ENCODE measurements at regions not wholly inside any gene's neighbourhood (a gene's known extent, or its start where the extent isn't known, plus 50 kb on each side); places are given as distances from the start of the nearest gene placed in this dataset.

- TF ChIP-seq TAF1 (IDR thresholded peaks at IDR 0.05; ENCODE audit: low read depth, low read length) (no peak), POLR2A (IDR thresholded peaks at IDR 0.05; ENCODE audit: low read depth, low read length) (no peak), SPI1 (IDR thresholded peaks at IDR 0.05; ENCODE audit: low read depth, low read length) (no peak), POU2F2 (IDR thresholded peaks at IDR 0.05; ENCODE audit: low read depth, low read length) (no peak), POLR2AphosphoS5 (IDR thresholded peaks at IDR 0.05; ENCODE audit: low read depth, low read length) (no peak), PAX5 (IDR thresholded peaks at IDR 0.05; ENCODE audit: insufficient read depth, low read length, severe bottlenecking) (no peak)
Observed at GRCh38 chr13:103731959-103732358, 665.7 kb upstream of the SLC10A2 start.

All from GM12891 (cell line).